ENCODE measurements at regions not wholly inside any gene's neighbourhood (a gene's known extent, or its start where the extent isn't known, plus 50 kb on each side); places are given as distances from the start of the nearest gene placed in this dataset.

DNA sequence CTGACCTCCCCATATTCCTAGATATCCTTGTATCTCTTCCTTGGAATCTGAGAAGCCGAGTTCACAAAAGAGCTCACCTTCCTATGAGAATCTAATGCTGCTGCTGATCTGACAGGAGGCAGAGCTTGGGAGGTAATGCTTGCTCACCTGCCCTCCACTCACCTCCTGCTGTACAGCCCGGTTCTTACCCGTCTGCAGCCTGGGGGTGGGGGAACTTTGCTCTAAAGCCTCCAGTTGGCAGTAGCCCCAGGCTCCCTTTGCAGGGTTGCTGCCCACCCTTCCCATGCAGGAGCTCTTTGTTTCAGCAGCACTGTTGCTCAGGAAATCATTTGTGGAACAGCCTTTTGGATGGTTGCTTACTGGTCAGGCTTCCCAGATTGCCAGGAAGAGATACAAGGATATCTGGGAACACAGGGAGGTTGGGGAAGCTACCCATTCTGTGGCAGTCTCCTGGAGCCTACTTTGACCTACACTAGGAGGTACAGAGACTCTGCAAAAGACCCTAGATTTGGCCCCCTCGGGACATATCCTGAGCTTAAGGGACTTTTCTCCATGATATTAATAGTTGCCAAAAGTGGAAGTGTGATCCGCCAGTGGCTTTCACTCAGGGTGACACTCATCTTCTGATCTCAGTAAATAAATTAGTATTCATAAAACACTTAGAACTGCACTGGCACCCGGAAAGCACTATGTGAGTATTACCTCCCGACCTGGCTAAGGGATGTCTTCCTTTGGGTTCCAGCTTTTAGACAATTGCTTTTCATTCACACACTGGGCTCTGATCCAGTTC, 363.7 kb upstream of the PODXL start:
- TF ChIP-seq EZH2 (IDR thresholded peaks at IDR 0.05) (no peak), POLR2AphosphoS5 (IDR thresholded peaks at IDR 0.05; ENCODE audit: borderline replicate concordance, low read depth, low read length) (no peak), FOXP2 (optimal IDR thresholded peaks at IDR 0.05; ENCODE audit: control extremely low read depth, extremely low read length, insufficient read depth) (no peak)
